ENCODE measurements at regions not wholly inside any gene's neighbourhood (a gene's known extent, or its start where the extent isn't known, plus 50 kb on each side); places are given as distances from the start of the nearest gene placed in this dataset.

GRCh38 chr2:126317790-126318431, 338.0 kb upstream of the GYPC start:
- no peak for TF ChIP-seq CTCF (IDR thresholded peaks at IDR 0.05)
- no peak for TF ChIP-seq POLR2AphosphoS5 (IDR thresholded peaks at IDR 0.05; ENCODE audit: insufficient read depth in 1 of 2, low read depth in 1 of 2)
